Caki2 (cell line): ENCODE measurements at regions not wholly inside any gene's neighbourhood (a gene's known extent, or its start where the extent isn't known, plus 50 kb on each side); places are given as distances from the start of the nearest gene placed in this dataset.
"Not testable (repeated sequence)": the region's sequence is repeated elsewhere in the genome, so short reads cannot be mapped to it uniquely, and the experiment has no call there.

Source experiments
- DNase-seq: peaks from one replicate; pipeline ENCODE4 v3.0.0-alpha.2; 2015; ENCODE audit warnings: low read depth
- in situ Hi-C: cut with HindIII; loops from 2 replicates; pipeline ENCODE4 v1.10.0; 2016; ENCODE audit warnings: low sequenced_read_pairs, low pct_unique_long_range_greater_than_20kb, mixed read lengths

- DNase-seq, in situ Hi-C loops: not testable (repeated sequence)
Observed at GRCh38 chr9:104316201-104317009, 187.7 kb upstream of the OR13F1 start.

GRCh38 chr9:104319198-104319597 lies 184.9 kb upstream of the OR13F1 start:
- in situ Hi-C loops: no loop called here
- no peak for DNase-seq

- in situ Hi-C loops: no loop called here
- no peak for DNase-seq
Observed at GRCh38 chr9:104319685-104320084, 184.4 kb upstream of the OR13F1 start.

GRCh38 chr9:104322596-104322995 lies 181.5 kb upstream of the OR13F1 start:
- in situ Hi-C loops: no loop called here

GRCh38 chr9:104323967-104324694 lies 179.9 kb upstream of the OR13F1 start:
- DNase-seq, in situ Hi-C loops: not testable (repeated sequence)

More at GRCh38 chr9:104322596-104322995, 181.5 kb upstream of the OR13F1 start:
- no peak for DNase-seq

GRCh38 chr9:104326912-104327311 lies 177.2 kb upstream of the OR13F1 start:
- in situ Hi-C loops: no loop called here
- DNase-seq: no peak

GRCh38 chr9:104329245-104329644 lies 174.8 kb upstream of the OR13F1 start:
- in situ Hi-C loops: no loop called here
- DNase-seq: no peak

GRCh38 chr9:104330841-104331240 lies 173.2 kb upstream of the OR13F1 start:
- in situ Hi-C loops: no loop called here
- no peak for DNase-seq

- DNase-seq: no peak
- in situ Hi-C loops: no loop called here
Observed at GRCh38 chr9:104334549-104334948, 169.5 kb upstream of the OR13F1 start.

- in situ Hi-C loops: no loop called here
- DNase-seq: no peak
Observed at GRCh38 chr9:104339692-104340091, 164.4 kb upstream of the OR13F1 start.

- in situ Hi-C loops: no loop called here
- DNase-seq: no peak
Observed at GRCh38 chr9:104342552-104342951, 161.5 kb upstream of the OR13F1 start.

- no peak for DNase-seq
- in situ Hi-C loops: no loop called here
Observed at GRCh38 chr9:104345061-104345460, 159.0 kb upstream of the OR13F1 start.

GRCh38 chr9:104350541-104350940 lies 153.5 kb upstream of the OR13F1 start:
- in situ Hi-C loops: no loop called here
- DNase-seq: no peak

- in situ Hi-C loops: no loop called here
- DNase-seq: no peak
Observed at GRCh38 chr9:104351726-104352125, 152.3 kb upstream of the OR13F1 start.

- no peak for DNase-seq
- in situ Hi-C loops: no loop called here
Observed at GRCh38 chr9:104361207-104361606, 142.9 kb upstream of the OR13F1 start.

- no peak for DNase-seq
- in situ Hi-C loops: no loop called here
Observed at GRCh38 chr9:104362912-104363472, 141.1 kb upstream of the OR13F1 start.

- in situ Hi-C loops: no loop called here
- DNase-seq: no peak
Observed at GRCh38 chr9:104367507-104367906, 136.6 kb upstream of the OR13F1 start.

GRCh38 chr9:104368318-104368717 lies 135.7 kb upstream of the OR13F1 start:
- in situ Hi-C loops, DNase-seq: not testable (repeated sequence)

- in situ Hi-C loops: no loop called here
- DNase-seq: no peak
Observed at GRCh38 chr9:104374711-104375110, 129.4 kb upstream of the OR13F1 start.
